ENCODE measurements at regions not wholly inside any gene's neighbourhood (a gene's known extent, or its start where the extent isn't known, plus 50 kb on each side); places are given as distances from the start of the nearest gene placed in this dataset.

GRCh38 chr5:130651440-130651839 is 513.6 kb downstream of the HINT1 start:
- no peaks in the 10 kb centered on the region for H3K9me2 ChIP-seq (ENCODE audit: insufficient read depth)
- H3K36me3 Mint-ChIP-seq (ENCODE audit: low read depth) = no peaks in the 10 kb centered on the region
- no peaks in the 10 kb centered on the region for H3K4me1 ChIP-seq (ENCODE audit: insufficient read depth)
- H3K36me3 ChIP-seq (ENCODE audit: insufficient read depth) = no peaks in the 10 kb centered on the region
- TF ChIP-seq POLR2AphosphoS5 (IDR thresholded peaks at IDR 0.05; ENCODE audit: low read depth) = no peak
- no peak for TF ChIP-seq ZNF114 (CRISPR knock-in tag; IDR thresholded peaks at IDR 0.05)
- TF ChIP-seq EZH2 (IDR thresholded peaks at IDR 0.05; ENCODE audit: low read depth, unreplicated experiment) = no peak
- TF ChIP-seq, protein P1, sequence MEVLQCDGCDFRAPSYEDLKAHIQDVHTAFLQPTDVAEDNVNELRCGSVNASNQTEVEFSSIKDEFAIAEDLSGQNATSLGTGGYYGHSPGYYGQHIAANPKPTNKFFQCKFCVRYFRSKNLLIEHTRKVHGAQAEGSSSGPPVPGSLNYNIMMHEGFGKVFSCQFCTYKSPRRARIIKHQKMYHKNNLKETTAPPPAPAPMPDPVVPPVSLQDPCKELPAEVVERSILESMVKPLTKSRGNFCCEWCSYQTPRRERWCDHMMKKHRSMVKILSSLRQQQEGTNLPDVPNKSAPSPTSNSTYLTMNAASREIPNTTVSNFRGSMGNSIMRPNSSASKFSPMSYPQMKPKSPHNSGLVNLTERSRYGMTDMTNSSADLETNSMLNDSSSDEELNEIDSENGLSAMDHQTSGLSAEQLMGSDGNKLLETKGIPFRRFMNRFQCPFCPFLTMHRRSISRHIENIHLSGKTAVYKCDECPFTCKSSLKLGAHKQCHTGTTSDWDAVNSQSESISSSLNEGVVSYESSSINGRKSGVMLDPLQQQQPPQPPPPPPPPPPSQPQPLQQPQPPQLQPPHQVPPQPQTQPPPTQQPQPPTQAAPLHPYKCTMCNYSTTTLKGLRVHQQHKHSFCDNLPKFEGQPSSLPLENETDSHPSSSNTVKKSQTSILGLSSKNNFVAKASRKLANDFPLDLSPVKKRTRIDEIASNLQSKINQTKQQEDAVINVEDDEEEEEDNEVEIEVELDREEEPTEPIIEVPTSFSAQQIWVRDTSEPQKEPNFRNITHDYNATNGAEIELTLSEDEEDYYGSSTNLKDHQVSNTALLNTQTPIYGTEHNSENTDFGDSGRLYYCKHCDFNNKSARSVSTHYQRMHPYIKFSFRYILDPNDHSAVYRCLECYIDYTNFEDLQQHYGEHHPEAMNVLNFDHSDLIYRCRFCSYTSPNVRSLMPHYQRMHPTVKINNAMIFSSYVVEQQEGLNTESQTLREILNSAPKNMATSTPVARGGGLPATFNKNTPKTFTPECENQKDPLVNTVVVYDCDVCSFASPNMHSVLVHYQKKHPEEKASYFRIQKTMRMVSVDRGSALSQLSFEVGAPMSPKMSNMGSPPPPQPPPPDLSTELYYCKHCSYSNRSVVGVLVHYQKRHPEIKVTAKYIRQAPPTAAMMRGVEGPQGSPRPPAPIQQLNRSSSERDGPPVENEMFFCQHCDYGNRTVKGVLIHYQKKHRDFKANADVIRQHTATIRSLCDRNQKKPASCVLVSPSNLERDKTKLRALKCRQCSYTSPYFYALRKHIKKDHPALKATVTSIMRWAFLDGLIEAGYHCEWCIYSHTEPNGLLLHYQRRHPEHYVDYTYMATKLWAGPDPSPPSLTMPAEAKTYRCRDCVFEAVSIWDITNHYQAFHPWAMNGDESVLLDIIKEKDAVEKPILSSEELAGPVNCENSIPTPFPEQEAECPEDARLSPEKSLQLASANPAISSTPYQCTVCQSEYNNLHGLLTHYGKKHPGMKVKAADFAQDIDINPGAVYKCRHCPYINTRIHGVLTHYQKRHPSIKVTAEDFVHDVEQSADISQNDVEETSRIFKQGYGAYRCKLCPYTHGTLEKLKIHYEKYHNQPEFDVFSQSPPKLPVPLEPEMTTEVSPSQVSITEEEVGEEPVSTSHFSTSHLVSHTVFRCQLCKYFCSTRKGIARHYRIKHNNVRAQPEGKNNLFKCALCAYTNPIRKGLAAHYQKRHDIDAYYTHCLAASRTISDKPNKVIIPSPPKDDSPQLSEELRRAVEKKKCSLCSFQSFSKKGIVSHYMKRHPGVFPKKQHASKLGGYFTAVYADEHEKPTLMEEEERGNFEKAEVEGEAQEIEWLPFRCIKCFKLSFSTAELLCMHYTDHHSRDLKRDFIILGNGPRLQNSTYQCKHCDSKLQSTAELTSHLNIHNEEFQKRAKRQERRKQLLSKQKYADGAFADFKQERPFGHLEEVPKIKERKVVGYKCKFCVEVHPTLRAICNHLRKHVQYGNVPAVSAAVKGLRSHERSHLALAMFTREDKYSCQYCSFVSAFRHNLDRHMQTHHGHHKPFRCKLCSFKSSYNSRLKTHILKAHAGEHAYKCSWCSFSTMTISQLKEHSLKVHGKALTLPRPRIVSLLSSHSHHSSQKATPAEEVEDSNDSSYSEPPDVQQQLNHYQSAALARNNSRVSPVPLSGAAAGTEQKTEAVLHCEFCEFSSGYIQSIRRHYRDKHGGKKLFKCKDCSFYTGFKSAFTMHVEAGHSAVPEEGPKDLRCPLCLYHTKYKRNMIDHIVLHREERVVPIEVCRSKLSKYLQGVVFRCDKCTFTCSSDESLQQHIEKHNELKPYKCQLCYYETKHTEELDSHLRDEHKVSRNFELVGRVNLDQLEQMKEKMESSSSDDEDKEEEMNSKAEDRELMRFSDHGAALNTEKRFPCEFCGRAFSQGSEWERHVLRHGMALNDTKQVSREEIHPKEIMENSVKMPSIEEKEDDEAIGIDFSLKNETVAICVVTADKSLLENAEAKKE (CRISPR knock-in tag; IDR thresholded peaks at IDR 0.05) = 0 out of 2 replicates have a peak, but pooled peaks have one; percentile 24
- H3K4me3 ChIP-seq = no peak overlapping the region
- no peaks in the 10 kb centered on the region for H3K79me2 ChIP-seq (replicated peaks; ENCODE audit: insufficient read depth)
- DNase-seq (ENCODE audit: low spot score) = peak; percentile 24
- H4K20me1 ChIP-seq (replicated peaks; ENCODE audit: insufficient read depth) = no peaks in the 10 kb centered on the region
- H3K4me3 Mint-ChIP-seq = no peak overlapping the region
- H3K27ac Mint-ChIP-seq = peak overlapping the region; percentile 69
- H3K9me3 Mint-ChIP-seq = no peaks in the 10 kb centered on the region
- H3K4me1 Mint-ChIP-seq = peaks cover 6% of the 10 kb centered on the region
- H3K4me2 ChIP-seq = no peak overlapping the region
- H2AFZ ChIP-seq = peak overlapping the region; percentile 72
- no peak overlapping the region for H3K27ac ChIP-seq (ENCODE audit: low read depth)
- peak; percentile 60; the same call in 2 of the 3 replicates for ATAC-seq
- H3K27me3 ChIP-seq (ENCODE audit: insufficient read depth) = no peaks in the 10 kb centered on the region
- no peaks in the 10 kb centered on the region for H3K27me3 Mint-ChIP-seq (ENCODE audit: insufficient read depth, low read depth, poor library complexity)
- no peaks in the 10 kb centered on the region for H3F3A ChIP-seq (replicated peaks; ENCODE audit: low read depth)

DNA sequence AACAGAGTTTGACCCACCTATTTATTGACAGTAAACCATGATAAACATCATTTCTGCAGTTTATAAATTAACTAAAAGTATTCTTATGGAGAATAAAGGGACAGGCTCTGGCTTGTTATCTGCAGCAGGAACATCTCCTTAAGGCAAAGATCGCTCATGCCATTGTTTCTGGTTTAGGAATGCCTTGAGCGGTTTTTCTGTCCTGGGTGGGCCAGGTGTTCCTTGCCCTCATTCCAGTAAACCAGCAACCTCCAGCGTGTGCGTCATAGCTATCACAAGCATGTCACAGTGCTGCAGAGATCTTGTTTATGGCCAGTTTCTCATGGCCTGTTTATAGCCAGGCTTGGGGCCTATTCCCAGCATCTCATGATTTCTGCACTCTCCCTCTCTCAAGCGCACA is 521.7 kb downstream of the HINT1 start:
- Histone ChIP-seq H3K27ac (ENCODE audit: low read depth) (no peak overlapping the region), H2AFZ (no peak overlapping the region), H4K20me1 (replicated peaks; ENCODE audit: insufficient read depth) (no peaks in the 10 kb centered on the region), H3F3A (replicated peaks; ENCODE audit: low read depth) (no peaks in the 10 kb centered on the region), H3K4me2 (no peak overlapping the region), H3K79me2 (replicated peaks; ENCODE audit: insufficient read depth) (no peaks in the 10 kb centered on the region), H3K9me2 (ENCODE audit: insufficient read depth) (no peaks in the 10 kb centered on the region; the same call in 1 of the 2 replicates), H3K27me3 (ENCODE audit: insufficient read depth) (no peaks in the 10 kb centered on the region), H3K36me3 (ENCODE audit: insufficient read depth) (no peaks in the 10 kb centered on the region; the same call in 1 of the 2 replicates), H3K4me1 (ENCODE audit: insufficient read depth) (no peaks in the 10 kb centered on the region), H3K4me3 (no peak overlapping the region)
- Mint-ChIP-seq H3K9me3 (peaks cover 40% of the 10 kb centered on the region), H3K36me3 (ENCODE audit: low read depth) (peaks cover 24% of the 10 kb centered on the region), H3K27me3 (ENCODE audit: insufficient read depth, low read depth, poor library complexity) (no peaks in the 10 kb centered on the region), H3K27ac (no peak overlapping the region), H3K4me3 (no peak overlapping the region), H3K4me1 (no peaks in the 10 kb centered on the region)
- ATAC-seq = no peak
- no peak for DNase-seq (ENCODE audit: low spot score)
- TF ChIP-seq CREB1 (CRISPR knock-in tag; IDR thresholded peaks at IDR 0.05; ENCODE audit: low read depth) = no peak
- TF ChIP-seq, protein P1 (CRISPR knock-in tag; IDR thresholded peaks at IDR 0.05) = no peak
- no peak for TF ChIP-seq EZH2 (IDR thresholded peaks at IDR 0.05; ENCODE audit: low read depth, unreplicated experiment)

Measured in GM23338 (cell line).